ENCODE measurements at regions not wholly inside any gene's neighbourhood (a gene's known extent, or its start where the extent isn't known, plus 50 kb on each side); places are given as distances from the start of the nearest gene placed in this dataset.

- DNase-seq (ENCODE audit: low spot score) = no peak
These were observed 145.6 kb downstream of the NSG2 start for GRCh38 chr5:174191076-174191475.

- no peak for DNase-seq (ENCODE audit: low spot score)
These were observed 146.5 kb downstream of the NSG2 start for GRCh38 chr5:174191850-174192655.

- DNase-seq (ENCODE audit: low spot score) = no peak
These were observed 147.4 kb downstream of the NSG2 start for GRCh38 chr5:174192901-174193300.

GRCh38 chr5:174195517-174195916 is 150.0 kb downstream of the NSG2 start:
- DNase-seq (ENCODE audit: low spot score) = no peak

GRCh38 chr5:174197929-174198328 is 152.4 kb downstream of the NSG2 start:
- no peak for DNase-seq (ENCODE audit: low spot score)

GRCh38 chr5:174198541-174198940 is 153.0 kb downstream of the NSG2 start:
- DNase-seq (ENCODE audit: low spot score) = no peak

GRCh38 chr5:174202996-174203395 is 157.5 kb downstream of the NSG2 start:
- no peak for DNase-seq (ENCODE audit: low spot score)

GRCh38 chr5:174204535-174205313 is 159.2 kb downstream of the NSG2 start:
- no peak for DNase-seq (ENCODE audit: low spot score)

- DNase-seq (ENCODE audit: low spot score) = no peak
These were observed 160.4 kb downstream of the NSG2 start for GRCh38 chr5:174205939-174206338.

GRCh38 chr5:174210596-174211276 is 165.2 kb downstream of the NSG2 start:
- no peak for DNase-seq (ENCODE audit: low spot score)

- DNase-seq (ENCODE audit: low spot score) = no peak
These were observed 165.7 kb downstream of the NSG2 start for GRCh38 chr5:174211277-174211626.

- no peak for DNase-seq (ENCODE audit: low spot score)
These were observed 172.0 kb downstream of the NSG2 start for GRCh38 chr5:174217527-174217926.

- no peak for DNase-seq (ENCODE audit: low spot score)
These were observed 172.7 kb downstream of the NSG2 start for GRCh38 chr5:174218162-174218561.

- no peak for DNase-seq (ENCODE audit: low spot score)
These were observed 174.9 kb downstream of the NSG2 start for GRCh38 chr5:174220417-174220816.

- DNase-seq (ENCODE audit: low spot score) = no peak
These were observed 175.9 kb downstream of the NSG2 start for GRCh38 chr5:174221436-174221835.

- no peak for DNase-seq (ENCODE audit: low spot score)
These were observed 176.4 kb downstream of the NSG2 start for GRCh38 chr5:174221946-174222345.

- DNase-seq (ENCODE audit: low spot score) = no peak
These were observed 177.4 kb downstream of the NSG2 start for GRCh38 chr5:174222891-174223290.

GRCh38 chr5:174223355-174223754 is 177.8 kb downstream of the NSG2 start:
- DNase-seq (ENCODE audit: low spot score) = no peak

GRCh38 chr5:174229068-174229467 is 183.6 kb downstream of the NSG2 start:
- no peak for DNase-seq (ENCODE audit: low spot score)

- no peak for DNase-seq (ENCODE audit: low spot score)
These were observed 184.2 kb downstream of the NSG2 start for GRCh38 chr5:174229514-174230370.

- no peak for DNase-seq (ENCODE audit: low spot score)
These were observed 186.5 kb downstream of the NSG2 start for GRCh38 chr5:174231956-174232487.

- DNase-seq (ENCODE audit: low spot score) = no peak
These were observed 188.9 kb downstream of the NSG2 start for GRCh38 chr5:174234388-174234787.
